Motor neuron (in vitro differentiated cells): ENCODE measurements at regions not wholly inside any gene's neighbourhood (a gene's known extent, or its start where the extent isn't known, plus 50 kb on each side); places are given as distances from the start of the nearest gene placed in this dataset.

Source experiments
- ATAC-seq, 8 experiments: fragments of 200-7000 bp; cut with Tn5 transposase; replicated peaks in 6 of 8; 2 replicates each; pipeline ENCODE4 v1.8.0; 2021; ENCODE audit warnings: mild to moderate bottlenecking in 8 of 8, moderate library complexity in 8 of 8
- H3K27ac ChIP-seq, 2 donors: fragments of 250-450 bp; sonication (Bioruptor Pico); 2 replicates each; pipeline ENCODE4 v1.9.0; 2021; ENCODE audit warnings: antibody characterized with exemption in 2 of 2, mild to moderate bottlenecking in 2 of 2, moderate library complexity in 1 of 2
- H3K4me1 ChIP-seq, 2 donors: fragments of 250-450 bp; sonication (Bioruptor Pico); replicated peaks in 1 of 2; 2 replicates each; pipeline ENCODE4 v1.6.1; 2021; ENCODE audit warnings: antibody characterized with exemption in 2 of 2, mild to moderate bottlenecking in 2 of 2, moderate library complexity in 1 of 2
- H3K4me3 ChIP-seq, 5 donors: fragments of 250-450 bp; sonication (Bioruptor Pico); 2 replicates each; pipeline ENCODE4 v1.9.0; 2021; ENCODE audit warnings: antibody characterized with exemption in 5 of 5, mild to moderate bottlenecking in 5 of 5, moderate library complexity in 4 of 5
- WGBS, 10 experiments: fragments of 450-650 bp; shearing (Covaris generic); methylation state at CpG; one replicate each; pipeline ENCODE4 v1.0.0; 2022; 5-methylcytosine and 5-hydroxymethylcytosine counted together
- in situ Hi-C, 9 experiments: fragments of 400-800 bp; cut with MboI; loops; one replicate each; pipeline ENCODE4 v1.15.0; 2021; ENCODE audit warnings: low sequenced_read_pairs in 9 of 9, low pct_unique_long_range_greater_than_20kb in 2 of 9; ENCODE audit not compliant: unreplicated experiment in 9 of 9

- 13 to 89% (median 65%) methylated on average over 1 of the region's 1 CpG; no CpG with 5 or more reads in 4 of the 10 experiments for WGBS, 10 experiments
- Histone ChIP-seq H3K4me3 (no peak overlapping the region), H3K27ac (no peak overlapping the region), H3K4me1 (no peaks in the 10 kb centered on the region)
- ATAC-seq: no peak
- in situ Hi-C loops: no loop called here
These were observed 620.3 kb upstream of the PLXNA2 start for GRCh38 chr1:208864366-208864965.

- H3K4me1 ChIP-seq: no peaks in the 10 kb centered on the region
- in situ Hi-C loops: no loop called here
- 14 to 100% (median 87%) methylated on average over 1 to 3 of the region's 3 CpGs; no CpG with 5 or more reads in 2 of the 10 experiments for WGBS, 10 experiments
These were observed 622.3 kb upstream of the PLXNA2 start for GRCh38 chr1:208866386-208866955.

GRCh38 chr1:208868554-208868953 lies 624.4 kb upstream of the PLXNA2 start:
- WGBS, 10 experiments: 6 to 92% (median 52%) methylated on average over 2 of the region's 2 CpGs
- Histone ChIP-seq H3K4me3 (no peak overlapping the region), H3K4me1 (no peaks in the 10 kb centered on the region), H3K27ac (no peak overlapping the region)
- in situ Hi-C loops: no loop called here
- ATAC-seq: no peak

More at GRCh38 chr1:208866386-208866955, 622.3 kb upstream of the PLXNA2 start:
- ATAC-seq: no peak
- no peak overlapping the region for H3K27ac ChIP-seq
- H3K4me3 ChIP-seq: no peak overlapping the region

DNA sequence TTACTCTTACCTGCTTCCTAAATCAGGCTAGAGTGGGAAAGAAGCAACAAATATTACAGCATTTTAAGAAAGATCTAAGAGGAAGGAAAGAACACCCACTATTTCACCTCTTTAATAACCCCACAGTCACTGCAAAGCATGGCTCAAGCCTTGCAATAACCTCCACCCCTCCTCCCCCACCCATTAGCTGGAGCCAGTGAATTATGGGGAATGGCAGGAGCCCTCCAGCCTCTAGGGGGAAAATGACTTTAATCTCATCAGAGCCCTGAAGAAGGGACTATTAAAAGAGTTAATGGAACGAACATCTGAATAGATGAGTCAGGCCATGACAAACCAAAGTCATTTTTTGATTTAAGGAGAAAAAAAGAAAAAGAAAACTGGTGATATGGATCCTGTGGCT lies 630.7 kb upstream of the PLXNA2 start:
- in situ Hi-C loops: no loop called here
- 0 to 100% (median 38%) methylated on average over 1 of the region's 1 CpG; no CpG with 5 or more reads in 4 of the 10 experiments for WGBS, 10 experiments
- Histone ChIP-seq H3K4me1 (peaks cover 0 to 20% of the 10 kb centered on the region in 2 donors), H3K4me3 (no peak overlapping the region), H3K27ac (no peak overlapping the region)
- ATAC-seq: peak in 4 of 8 experiments; percentile 42 to 79 (median 54)

DNA sequence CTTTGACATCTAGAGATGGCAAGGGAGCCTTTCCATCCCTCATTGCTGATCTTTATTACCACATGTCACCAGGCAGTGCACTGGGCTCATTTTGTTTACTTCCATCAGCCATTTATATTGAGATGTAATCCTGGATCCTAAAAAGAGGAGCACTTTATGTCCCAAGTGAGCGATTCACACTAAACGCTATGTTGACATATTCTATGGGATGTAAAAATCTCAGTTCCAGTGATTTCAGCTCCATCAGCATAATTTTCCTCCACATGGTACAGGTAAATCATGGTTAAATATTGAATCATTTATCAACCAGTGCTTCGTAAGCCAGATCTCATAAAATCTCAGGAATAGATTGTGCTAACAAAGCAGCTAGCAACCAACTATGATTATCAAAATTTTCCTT lies 634.8 kb upstream of the PLXNA2 start:
- in situ Hi-C loops: no loop called here
- WGBS, 10 experiments: 49 to 100% (median 77%) methylated on average over 2 to 3 of the region's 3 CpGs; no CpG with 5 or more reads in 2 of the 10 experiments
- Histone ChIP-seq H3K27ac (no peak overlapping the region), H3K4me3 (no peak overlapping the region), H3K4me1 (peaks cover 8 to 27% of the 10 kb centered on the region in 2 donors)
- peak in 1 of 8 experiments; percentile 51 for ATAC-seq

- Histone ChIP-seq H3K4me1 (peaks cover 8 to 23% of the 10 kb centered on the region in 2 donors), H3K27ac (no peak overlapping the region), H3K4me3 (no peak overlapping the region)
- in situ Hi-C loops: loop anchor here in 1 of 9 experiments (10.0 kb wide), 1 partner anchor 64 kb away; no protein-coding TSS in a partner anchor
- peak in 2 of 8 experiments; percentile 33 to 47 for ATAC-seq
- WGBS, 10 experiments: 0 to 77% (median 44%) methylated on average over 1 to 2 of the region's 2 CpGs; no CpG with 5 or more reads in 2 of the 10 experiments
These were observed 636.4 kb upstream of the PLXNA2 start for GRCh38 chr1:208880433-208881100.

- peaks cover 9 to 20% of the 10 kb centered on the region in 2 donors for H3K4me1 ChIP-seq
- ATAC-seq: peak in 3 of 8 experiments; percentile 34 to 70 (median 48)
- H3K27ac ChIP-seq: no peak overlapping the region
- 0 to 50% (median 23%) methylated on average over 1 of the region's 1 CpG; no CpG with 5 or more reads in 4 of the 10 experiments for WGBS, 10 experiments
- H3K4me3 ChIP-seq: no peak overlapping the region
- in situ Hi-C loops: loop anchor here in 1 of 9 experiments (10.0 kb wide), 1 partner anchor 60 kb away; no protein-coding TSS in a partner anchor
These were observed 640.9 kb upstream of the PLXNA2 start for GRCh38 chr1:208885060-208885459.

GRCh38 chr1:208885650-208886049 lies 641.5 kb upstream of the PLXNA2 start:
- Histone ChIP-seq H3K27ac (no peak overlapping the region), H3K4me1 (peaks cover 7 to 20% of the 10 kb centered on the region in 2 donors), H3K4me3 (no peak overlapping the region)
- in situ Hi-C loops: loop anchor here in 1 of 9 experiments (10.0 kb wide), 1 partner anchor 59 kb away; no protein-coding TSS in a partner anchor
- peak in 6 of 8 experiments; percentile 45 to 98 (median 90) for ATAC-seq
- 0 to 95% (median 77%) methylated on average over 1 to 4 of the region's 4 CpGs; no CpG with 5 or more reads in 1 of the 10 experiments for WGBS, 10 experiments

DNA sequence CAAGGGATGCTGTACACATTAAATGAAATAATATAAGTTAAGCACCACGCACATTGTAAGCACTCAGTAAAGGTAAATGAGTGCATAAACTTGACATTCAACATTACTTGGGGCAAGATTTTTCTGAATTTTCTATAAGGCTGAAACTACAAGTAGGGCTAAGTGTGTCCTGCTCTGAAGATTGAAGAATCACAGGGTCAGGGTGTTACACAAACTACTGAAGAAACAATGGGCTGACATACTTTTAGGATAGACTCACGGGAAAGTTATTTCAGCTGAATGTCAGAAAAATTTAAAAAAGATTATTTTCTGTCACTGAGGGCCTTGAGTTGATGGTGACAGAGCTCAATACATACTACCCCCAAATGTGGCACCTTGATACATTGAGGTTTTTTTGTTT lies 644.2 kb upstream of the PLXNA2 start:
- H3K4me1 ChIP-seq: peaks cover 10 to 38% of the 10 kb centered on the region in 2 donors
- WGBS, 10 experiments: 25 to 100% (median 87%) methylated on average over 1 to 2 of the region's 2 CpGs
- no peak overlapping the region for H3K27ac ChIP-seq
- in situ Hi-C loops: loop anchor here in 1 of 9 experiments (10.0 kb wide), 1 partner anchor 56 kb away; no protein-coding TSS in a partner anchor
- H3K4me3 ChIP-seq: no peak overlapping the region
- ATAC-seq: no peak

DNA sequence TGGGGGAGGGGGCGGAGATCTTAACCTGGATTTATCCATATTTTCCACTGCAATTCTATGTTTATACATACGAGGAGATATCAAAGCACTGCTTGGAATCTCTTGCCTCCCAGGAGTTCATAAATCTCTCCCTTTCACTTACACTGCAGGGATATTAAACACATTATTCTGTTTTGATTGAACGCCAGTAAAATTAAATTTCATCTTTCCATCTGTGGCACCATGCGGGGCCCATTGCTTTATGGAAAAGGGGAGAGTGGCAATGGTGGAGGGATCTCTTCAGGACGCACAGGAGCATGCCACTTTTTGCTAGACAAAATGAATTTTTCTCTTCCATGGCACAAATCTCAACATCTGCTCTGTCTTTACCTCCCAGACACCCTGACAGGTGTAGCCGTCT lies 648.0 kb upstream of the PLXNA2 start:
- no peak overlapping the region for H3K4me3 ChIP-seq
- H3K4me1 ChIP-seq: peaks cover 10 to 35% of the 10 kb centered on the region in 2 donors
- in situ Hi-C loops: no loop called here
- H3K27ac ChIP-seq: peak overlapping the region in 1 of 2 donors; percentile 19
- peak in 3 of 8 experiments; percentile 48 to 53 (median 53) for ATAC-seq
- 17 to 100% (median 83%) methylated on average over 1 to 6 of the region's 6 CpGs for WGBS, 10 experiments

DNA sequence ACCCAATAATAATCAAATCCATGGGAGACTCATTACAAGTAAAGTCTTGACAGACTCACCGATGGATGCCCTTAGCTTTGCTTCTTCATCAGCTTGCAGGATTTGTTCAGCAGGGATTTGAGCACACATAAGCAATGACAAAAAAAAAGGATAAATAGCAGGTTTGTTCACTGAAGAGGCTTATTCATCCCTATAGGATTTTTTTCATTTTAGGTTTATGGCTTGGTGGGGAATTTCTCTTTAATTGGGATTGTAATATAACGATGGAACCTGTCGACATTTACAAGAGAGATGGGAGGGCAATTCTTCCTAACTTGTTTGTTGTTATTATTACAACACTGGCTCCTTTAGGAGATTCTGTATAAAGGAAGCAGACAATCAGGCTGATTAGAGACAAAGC lies 649.1 kb upstream of the PLXNA2 start:
- peak in 1 of 8 experiments; percentile 19 for ATAC-seq
- peaks cover 10 to 35% of the 10 kb centered on the region in 2 donors for H3K4me1 ChIP-seq
- in situ Hi-C loops: no loop called here
- peak overlapping the region in 1 of 2 donors; percentile 19 for H3K27ac ChIP-seq
- no peak overlapping the region for H3K4me3 ChIP-seq
- WGBS, 10 experiments: 36 to 100% (median 54%) methylated on average over 1 to 3 of the region's 3 CpGs

DNA sequence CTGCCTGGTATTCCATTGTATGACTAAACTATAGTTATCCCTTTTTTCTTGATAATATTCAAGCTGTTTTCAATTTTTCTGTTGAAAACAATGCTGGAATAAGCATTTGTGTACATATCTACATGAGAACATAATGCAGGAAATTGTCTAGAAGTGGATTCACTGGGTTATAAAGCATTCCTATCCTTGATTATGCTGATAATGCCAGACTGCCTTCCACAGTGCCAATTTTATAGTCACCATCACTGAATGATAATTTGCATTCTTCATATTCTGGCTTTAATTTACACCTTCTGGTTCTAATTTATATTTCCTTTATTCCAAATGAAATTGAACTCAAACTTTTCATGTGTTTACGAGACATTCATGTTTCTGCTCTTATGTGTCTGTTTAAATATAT lies 651.0 kb upstream of the PLXNA2 start:
- no peak for ATAC-seq
- H3K27ac ChIP-seq: no peak overlapping the region
- no peak overlapping the region for H3K4me3 ChIP-seq
- 4 to 100% (median 95%) methylated on average over 1 of the region's 1 CpG; no CpG with 5 or more reads in 1 of the 10 experiments for WGBS, 10 experiments
- H3K4me1 ChIP-seq: peaks cover 8 to 33% of the 10 kb centered on the region in 2 donors
- in situ Hi-C loops: no loop called here

- Histone ChIP-seq H3K4me3 (no peak overlapping the region), H3K27ac (no peak overlapping the region), H3K4me1 (peaks cover 6 to 26% of the 10 kb centered on the region in 2 donors)
- in situ Hi-C loops: no loop called here
- no peak for ATAC-seq
- 0 to 100% (median 84%) methylated on average over 1 of the region's 1 CpG for WGBS, 10 experiments
These were observed 651.6 kb upstream of the PLXNA2 start for GRCh38 chr1:208895820-208896219.
